MCF 10A (cell line): ENCODE measurements at regions not wholly inside any gene's neighbourhood (a gene's known extent, or its start where the extent isn't known, plus 50 kb on each side); places are given as distances from the start of the nearest gene placed in this dataset.

Source experiments
- BruUV-seq: library from RNA; stranded (reverse); fragments of 400-500 nt; replicated peaks from 2 replicates; lab custom pipeline; 2021; lab: Mats Ljungman, UMichigan
- CTCF ChIA-PET: fragments of 300-600 bp; sonication (Branson Sonifier 250); formaldehyde crosslinking; extraction: SDS; loops from one replicate; lab custom pipeline; 2021; ENCODE audit warnings: antibody characterized with exemption, inconsistent platforms; lab: Yijun Ruan, JAX
- POLR2A ChIA-PET: fragments of 300-600, 350-650 bp; sonication (Branson Sonifier 250); formaldehyde crosslinking; extraction: SDS; loops from one replicate; lab custom pipeline; 2020; ENCODE audit warnings: antibody characterized with exemption, inconsistent platforms; lab: Yijun Ruan, JAX
- DNase-seq: peaks from one replicate; pipeline ENCODE4 v3.0.0-alpha.2; 2018; ENCODE audit not compliant: unreplicated experiment
- H3K27ac Mint-ChIP-seq: one replicate; pipeline ENCODE4 v1.8.0; 2022; ENCODE audit warnings: mild to moderate bottlenecking, low read depth, mixed read lengths; ENCODE audit not compliant: unreplicated experiment
- H3K27me3 Mint-ChIP-seq: one replicate; pipeline ENCODE4 v1.8.0; 2022; ENCODE audit warnings: mixed read lengths; ENCODE audit not compliant: insufficient read depth, unreplicated experiment
- H3K36me3 Mint-ChIP-seq: one replicate; pipeline ENCODE4 v1.8.0; 2022; ENCODE audit warnings: mild to moderate bottlenecking, moderate library complexity, mixed read lengths; ENCODE audit not compliant: insufficient read depth, unreplicated experiment
- H3K4me1 Mint-ChIP-seq: one replicate; pipeline ENCODE4 v1.8.0; 2022; ENCODE audit warnings: mixed read lengths; ENCODE audit not compliant: insufficient read depth, unreplicated experiment
- H3K4me3 Mint-ChIP-seq: one replicate; pipeline ENCODE4 v1.8.0; 2022; ENCODE audit warnings: mild to moderate bottlenecking, moderate library complexity, mixed read lengths; ENCODE audit not compliant: unreplicated experiment
- H3K9me3 Mint-ChIP-seq: one replicate; pipeline ENCODE4 v1.8.0; 2022; ENCODE audit warnings: mixed read lengths; ENCODE audit not compliant: unreplicated experiment
- CTCF ChIP-seq: fragments of 200-600 bp; IDR thresholded peaks from one replicate; pipeline ENCODE4 v1.8.0; 2022; ENCODE audit warnings: antibody characterized with exemption, mild to moderate bottlenecking; ENCODE audit not compliant: unreplicated experiment
- intact Hi-C: fragments of 100-400 bp; cut with micrococcal nuclease; formaldehyde crosslinking; loops from 2 replicates; pipeline ENCODE4 v1.14.1; 2022

DNA sequence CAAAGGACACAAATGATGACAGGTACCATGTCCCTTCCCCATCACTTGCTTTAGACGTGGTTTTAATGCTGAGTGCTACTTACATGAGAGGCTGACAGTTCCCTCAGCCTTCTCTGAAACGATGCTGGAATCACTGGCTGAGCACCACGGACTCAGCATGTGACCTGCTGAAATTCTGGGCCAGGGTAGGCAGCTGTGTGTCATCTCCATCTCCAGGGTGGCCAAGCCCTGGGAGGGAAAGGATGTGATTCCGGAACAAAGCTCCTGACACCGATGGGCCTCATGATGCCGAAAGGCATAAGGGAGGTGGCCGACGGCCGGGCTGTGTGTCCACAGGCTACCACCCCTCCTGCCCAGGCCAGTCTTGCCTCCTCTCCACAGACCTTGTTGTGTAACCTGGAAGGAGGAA lies 184.3 kb upstream of the CST7 start:
- no peaks in the 10 kb centered on the region for H3K27me3 Mint-ChIP-seq

GRCh38 chr20:24765316-24766142 lies 183.5 kb upstream of the CST7 start:
- no peak for DNase-seq
- Mint-ChIP-seq H3K36me3 (no peaks in the 10 kb centered on the region), H3K27me3 (no peaks in the 10 kb centered on the region), H3K4me1 (no peaks in the 10 kb centered on the region), H3K4me3 (no peak overlapping the region), H3K9me3 (peaks cover 8% of the 10 kb centered on the region), H3K27ac (no peak overlapping the region)
- CTCF ChIA-PET, result interaction anchor here (0.8 kb wide), 1 partner anchor 1024 kb away, joined by 4 read pairs; no protein-coding TSS in a partner anchor
- BruUV-seq, result no TSS peak
- intact Hi-C loops, result no loop called here
- POLR2A ChIA-PET, result no interaction called here
- TF ChIP-seq CTCF, result no peak

More for the DNA sequence above, 184.3 kb upstream of the CST7 start:
- Mint-ChIP-seq H3K4me1 (no peaks in the 10 kb centered on the region), H3K9me3 (peaks cover 8% of the 10 kb centered on the region), H3K4me3 (no peak overlapping the region), H3K36me3 (no peaks in the 10 kb centered on the region), H3K27ac (no peak overlapping the region)
- intact Hi-C loops, result no loop called here
- CTCF ChIA-PET, result interaction anchor here (0.6 to 0.8 kb wide), 2 partner anchors 10 to 1023 kb away, joined by 4 read pairs; no protein-coding TSS in a partner anchor
- BruUV-seq, result no TSS peak
- no peak for TF ChIP-seq CTCF
- DNase-seq, result no peak
- POLR2A ChIA-PET, result no interaction called here

DNA sequence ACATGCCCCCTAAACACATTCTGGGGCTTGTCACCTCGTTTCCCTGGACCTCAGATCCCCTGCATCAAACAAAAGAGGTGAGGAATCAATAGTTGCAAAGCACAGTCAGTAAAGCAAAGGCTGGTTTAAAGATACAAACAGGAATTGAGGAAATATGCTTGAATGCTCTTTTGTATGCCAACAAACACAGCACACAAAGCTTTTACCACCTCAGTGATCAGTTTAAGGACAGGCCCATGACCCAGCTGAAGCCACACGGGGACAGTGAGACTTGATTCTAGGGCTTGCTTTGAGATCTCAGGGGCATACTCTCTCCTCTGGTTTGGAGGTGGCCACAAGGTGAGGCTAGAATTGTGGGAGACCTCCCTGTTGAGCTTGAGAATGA lies 182.9 kb upstream of the CST7 start:
- no TSS peak for BruUV-seq
- Mint-ChIP-seq H3K27ac (no peak overlapping the region), H3K9me3 (peaks cover 8% of the 10 kb centered on the region), H3K27me3 (no peaks in the 10 kb centered on the region), H3K4me3 (no peak overlapping the region), H3K36me3 (no peaks in the 10 kb centered on the region), H3K4me1 (no peaks in the 10 kb centered on the region)
- intact Hi-C loops, result no loop called here
- no peak for DNase-seq
- no peak for TF ChIP-seq CTCF
- ChIA-PET CTCF (interaction anchor here (0.5 to 1.1 kb wide), 2 partner anchors 9 to 152 kb away, joined by 3 read pairs; no protein-coding TSS in a partner anchor), POLR2A (no interaction called here)

DNA sequence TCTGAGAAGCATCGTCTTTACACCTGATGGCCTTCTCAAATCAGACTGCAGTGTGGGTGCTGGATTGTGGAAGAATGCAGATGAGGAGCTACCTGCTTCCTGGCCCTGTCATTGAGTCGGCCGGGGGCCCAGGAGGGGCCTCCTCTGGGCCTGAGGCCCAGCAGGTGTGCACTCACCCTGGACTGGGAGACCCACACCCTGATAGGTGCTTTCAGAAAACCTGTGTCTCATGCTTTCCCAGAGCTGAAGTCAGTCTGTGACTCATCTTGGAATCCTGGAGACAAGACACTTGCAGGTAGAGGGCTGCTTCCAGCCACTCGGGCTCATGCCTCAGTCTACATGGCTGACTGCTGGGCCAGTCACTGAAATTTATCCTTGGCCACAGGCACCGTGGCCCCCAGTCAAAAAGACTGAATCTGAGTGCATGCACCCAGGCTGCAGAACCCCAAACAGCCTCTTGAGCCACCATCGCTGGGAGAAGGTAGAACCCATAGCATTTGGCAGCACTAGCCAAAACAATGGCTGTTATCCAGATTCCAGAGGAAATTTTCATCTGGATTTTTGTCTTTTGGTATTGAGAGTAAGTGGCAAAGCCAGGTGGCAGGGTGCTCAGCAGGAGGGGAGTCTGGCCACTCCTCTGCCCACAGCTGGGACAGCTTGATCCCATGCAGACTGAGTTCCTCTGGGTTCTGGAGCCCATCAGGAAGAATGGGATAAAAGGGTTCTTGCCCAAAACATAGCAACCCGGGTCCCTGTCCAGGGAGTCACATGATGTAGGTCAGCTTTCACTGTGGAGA lies 182.0 kb upstream of the CST7 start:
- H3K4me3 Mint-ChIP-seq, result no peak overlapping the region
- TF ChIP-seq CTCF, result no peak
- POLR2A ChIA-PET, result no interaction called here
- no peaks in the 10 kb centered on the region for H3K27me3 Mint-ChIP-seq
- no peak overlapping the region for H3K27ac Mint-ChIP-seq
- CTCF ChIA-PET, result interaction anchor here (0.5 to 1.1 kb wide), 3 partner anchors 10 to 151 kb away, joined by 3 to 4 read pairs (median 3); no protein-coding TSS in a partner anchor
- H3K9me3 Mint-ChIP-seq, result peaks cover 8% of the 10 kb centered on the region
- intact Hi-C loops, result no loop called here
- no TSS peak for BruUV-seq
- no peaks in the 10 kb centered on the region for H3K36me3 Mint-ChIP-seq
- H3K4me1 Mint-ChIP-seq, result no peaks in the 10 kb centered on the region
- DNase-seq, result no peak
